HEK293 (cell line): ENCODE measurements at regions not wholly inside any gene's neighbourhood (a gene's known extent, or its start where the extent isn't known, plus 50 kb on each side); places are given as distances from the start of the nearest gene placed in this dataset.

Source experiments
- CTCF ChIA-PET: fragments of 350-600 bp; formaldehyde crosslinking; extraction: SDS; loops from one replicate; lab custom pipeline; 2021; ENCODE audit warnings: antibody characterized with exemption; lab: Yijun Ruan, JAX
- POLR2A ChIA-PET: fragments of 300-600 bp; formaldehyde crosslinking; extraction: SDS; loops from one replicate; lab custom pipeline; 2020; ENCODE audit warnings: antibody characterized with exemption, inconsistent platforms; lab: Yijun Ruan, JAX
- H3K27ac ChIP-seq: fragments of 200-500 bp; sonication (Bioruptor generic); 2 replicates; pipeline ENCODE4 v1.5.1; 2014; ENCODE audit warnings: low read depth, low read length, control low read depth, inconsistent platforms; ENCODE audit errors: extremely low read depth
- H3K36me3 ChIP-seq, 2 experiments: fragments of 200-500 bp in 1 of 2; sonication (Bioruptor generic) in 1 of 2; 1 replicate in 1 of 2; 2 replicates in 1 of 2; pipeline ENCODE4 v1.5.1; 2014 to 2017; ENCODE audit warnings: inconsistent platforms in 2 of 2, low read length in 2 of 2; ENCODE audit not compliant: control insufficient read depth in 2 of 2, insufficient read depth in 1 of 2
- H3K4me1 ChIP-seq: fragments of 200-500 bp; sonication (Bioruptor generic); 2 replicates; pipeline ENCODE4 v1.5.1; 2014; ENCODE audit warnings: mild to moderate bottlenecking, low read length, inconsistent platforms; ENCODE audit not compliant: control insufficient read depth, insufficient read depth
- H3K4me3 ChIP-seq: 2 replicates; pipeline ENCODE4 v1.5.1; 2011; ENCODE audit warnings: low read depth, mild to moderate bottlenecking, control low read depth, low read length, moderate library complexity
- H3K9me3 ChIP-seq: fragments of 200-500 bp; sonication (Bioruptor generic); 2 replicates; pipeline ENCODE4 v1.5.1; 2014; ENCODE audit warnings: low read depth, low read length, inconsistent platforms; ENCODE audit not compliant: control insufficient read depth, insufficient read depth
- IKZF3 ChIP-seq: fragments of 450-650 bp; IDR thresholded peaks from 2 replicates; pipeline ENCODE4 v1.5.0; 2018; ENCODE audit warnings: missing biosample characterization, mild to moderate bottlenecking, missing genetic modification characterization, moderate library complexity
- WT1 ChIP-seq: fragments of 450-650 bp; formaldehyde crosslinking; IDR thresholded peaks from 2 replicates; pipeline ENCODE4 v1.5.1; 2016; ENCODE audit warnings: missing biosample characterization, missing genetic modification characterization
- YY2 ChIP-seq: fragments of 450-650 bp; formaldehyde crosslinking; IDR thresholded peaks from 2 replicates; pipeline ENCODE4 v1.5.1; 2016; ENCODE audit warnings: missing biosample characterization, missing genetic modification characterization
- ZBTB26 ChIP-seq: fragments of 450-650 bp; formaldehyde crosslinking; optimal IDR thresholded peaks from 2 replicates; pipeline ENCODE3; 2016; ENCODE audit warnings: missing biosample characterization, mild to moderate bottlenecking, missing genetic modification characterization
- ZBTB8A ChIP-seq: fragments of 450-650 bp; formaldehyde crosslinking; IDR thresholded peaks from 2 replicates; pipeline ENCODE4 v1.5.1; 2016; ENCODE audit warnings: missing biosample characterization, missing genetic modification characterization
- ZNF133 ChIP-seq: fragments of 450-650 bp; formaldehyde crosslinking; IDR thresholded peaks from 2 replicates; pipeline ENCODE4 v1.5.1; 2016; ENCODE audit warnings: missing biosample characterization, missing genetic modification characterization
- ZNF146 ChIP-seq: fragments of 450-650 bp; formaldehyde crosslinking; IDR thresholded peaks from 2 replicates; pipeline ENCODE4 v1.5.1; 2016; ENCODE audit warnings: missing biosample characterization, missing genetic modification characterization
- ZNF548 ChIP-seq: fragments of 450-650 bp; formaldehyde crosslinking; IDR thresholded peaks from 2 replicates; pipeline ENCODE4 v1.5.1; 2016; ENCODE audit warnings: missing biosample characterization, missing genetic modification characterization
- ZSCAN16 ChIP-seq: fragments of 450-650 bp; formaldehyde crosslinking; IDR thresholded peaks from 2 replicates; pipeline ENCODE4 v1.5.1; 2016; ENCODE audit warnings: missing biosample characterization, missing genetic modification characterization
- TF ChIP-seq, protein P1 (sequence below): fragments of 450-650 bp; formaldehyde crosslinking; IDR thresholded peaks from 2 replicates; pipeline ENCODE4 v1.5.1; 2016; ENCODE audit warnings: missing biosample characterization, missing genetic modification characterization, borderline replicate concordance

DNA sequence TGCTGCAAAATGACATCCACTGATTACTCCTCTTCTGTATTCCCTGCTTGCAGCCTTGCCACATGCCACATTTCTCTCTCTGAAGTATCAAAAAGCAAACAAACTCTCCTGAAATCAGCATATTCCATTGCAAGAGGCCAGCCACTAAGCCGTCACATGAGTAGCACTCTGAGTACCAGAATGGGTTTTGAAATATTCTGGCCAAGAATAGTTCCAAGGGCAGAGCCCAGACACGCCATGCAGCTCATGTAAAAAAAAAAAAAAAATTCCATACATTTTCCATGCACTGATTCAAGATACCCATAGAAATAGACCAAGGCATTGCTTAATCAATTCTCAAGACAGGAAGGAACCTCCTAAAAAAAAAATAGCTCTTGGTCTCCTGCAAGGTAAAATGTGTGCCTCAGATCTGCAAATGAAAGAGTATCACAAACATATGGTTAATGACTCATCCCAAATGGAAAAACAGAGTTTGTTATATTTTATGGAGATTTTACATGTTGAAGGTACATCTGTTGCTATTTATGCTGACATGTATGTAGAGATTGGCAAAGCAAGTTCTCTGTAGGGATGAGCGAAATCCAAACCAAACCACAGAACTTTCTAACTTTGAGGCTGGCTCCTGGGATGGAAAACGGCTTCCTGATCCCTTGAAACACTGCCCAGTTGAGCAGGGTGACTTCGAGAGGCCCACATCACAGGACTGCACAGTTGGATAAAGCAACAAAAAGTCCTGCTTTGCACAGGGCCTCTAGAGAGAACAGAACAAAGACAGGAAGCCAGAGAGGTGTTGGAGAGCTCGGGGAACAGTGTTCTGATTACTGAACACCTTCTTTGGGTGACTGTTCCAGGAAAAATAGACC, 346.2 kb downstream of the ZNF521 start:
- Histone ChIP-seq H3K36me3 (no peaks in the 10 kb centered on the region), H3K4me3 (no peak overlapping the region), H3K4me1 (no peaks in the 10 kb centered on the region; the same call in 1 of the 2 replicates), H3K27ac (no peak overlapping the region), H3K9me3 (no peaks in the 10 kb centered on the region)
- TF ChIP-seq, protein P1, sequence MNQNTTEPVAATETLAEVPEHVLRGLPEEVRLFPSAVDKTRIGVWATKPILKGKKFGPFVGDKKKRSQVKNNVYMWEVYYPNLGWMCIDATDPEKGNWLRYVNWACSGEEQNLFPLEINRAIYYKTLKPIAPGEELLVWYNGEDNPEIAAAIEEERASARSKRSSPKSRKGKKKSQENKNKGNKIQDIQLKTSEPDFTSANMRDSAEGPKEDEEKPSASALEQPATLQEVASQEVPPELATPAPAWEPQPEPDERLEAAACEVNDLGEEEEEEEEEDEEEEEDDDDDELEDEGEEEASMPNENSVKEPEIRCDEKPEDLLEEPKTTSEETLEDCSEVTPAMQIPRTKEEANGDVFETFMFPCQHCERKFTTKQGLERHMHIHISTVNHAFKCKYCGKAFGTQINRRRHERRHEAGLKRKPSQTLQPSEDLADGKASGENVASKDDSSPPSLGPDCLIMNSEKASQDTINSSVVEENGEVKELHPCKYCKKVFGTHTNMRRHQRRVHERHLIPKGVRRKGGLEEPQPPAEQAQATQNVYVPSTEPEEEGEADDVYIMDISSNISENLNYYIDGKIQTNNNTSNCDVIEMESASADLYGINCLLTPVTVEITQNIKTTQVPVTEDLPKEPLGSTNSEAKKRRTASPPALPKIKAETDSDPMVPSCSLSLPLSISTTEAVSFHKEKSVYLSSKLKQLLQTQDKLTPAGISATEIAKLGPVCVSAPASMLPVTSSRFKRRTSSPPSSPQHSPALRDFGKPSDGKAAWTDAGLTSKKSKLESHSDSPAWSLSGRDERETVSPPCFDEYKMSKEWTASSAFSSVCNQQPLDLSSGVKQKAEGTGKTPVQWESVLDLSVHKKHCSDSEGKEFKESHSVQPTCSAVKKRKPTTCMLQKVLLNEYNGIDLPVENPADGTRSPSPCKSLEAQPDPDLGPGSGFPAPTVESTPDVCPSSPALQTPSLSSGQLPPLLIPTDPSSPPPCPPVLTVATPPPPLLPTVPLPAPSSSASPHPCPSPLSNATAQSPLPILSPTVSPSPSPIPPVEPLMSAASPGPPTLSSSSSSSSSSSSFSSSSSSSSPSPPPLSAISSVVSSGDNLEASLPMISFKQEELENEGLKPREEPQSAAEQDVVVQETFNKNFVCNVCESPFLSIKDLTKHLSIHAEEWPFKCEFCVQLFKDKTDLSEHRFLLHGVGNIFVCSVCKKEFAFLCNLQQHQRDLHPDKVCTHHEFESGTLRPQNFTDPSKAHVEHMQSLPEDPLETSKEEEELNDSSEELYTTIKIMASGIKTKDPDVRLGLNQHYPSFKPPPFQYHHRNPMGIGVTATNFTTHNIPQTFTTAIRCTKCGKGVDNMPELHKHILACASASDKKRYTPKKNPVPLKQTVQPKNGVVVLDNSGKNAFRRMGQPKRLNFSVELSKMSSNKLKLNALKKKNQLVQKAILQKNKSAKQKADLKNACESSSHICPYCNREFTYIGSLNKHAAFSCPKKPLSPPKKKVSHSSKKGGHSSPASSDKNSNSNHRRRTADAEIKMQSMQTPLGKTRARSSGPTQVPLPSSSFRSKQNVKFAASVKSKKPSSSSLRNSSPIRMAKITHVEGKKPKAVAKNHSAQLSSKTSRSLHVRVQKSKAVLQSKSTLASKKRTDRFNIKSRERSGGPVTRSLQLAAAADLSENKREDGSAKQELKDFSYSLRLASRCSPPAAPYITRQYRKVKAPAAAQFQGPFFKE (tag by site-specific recombination): no peak
- TF ChIP-seq ZBTB26 (tag by site-specific recombination) (no peak), ZNF146 (tag by site-specific recombination) (no peak), ZNF133 (tag by site-specific recombination) (no peak), ZSCAN16 (tag by site-specific recombination) (no peak), WT1 (no peak), YY2 (tag by site-specific recombination) (no peak), ZBTB8A (tag by site-specific recombination) (no peak), ZNF548 (tag by site-specific recombination) (no peak)
- ChIA-PET CTCF (no interaction called here), POLR2A (no interaction called here)

DNA sequence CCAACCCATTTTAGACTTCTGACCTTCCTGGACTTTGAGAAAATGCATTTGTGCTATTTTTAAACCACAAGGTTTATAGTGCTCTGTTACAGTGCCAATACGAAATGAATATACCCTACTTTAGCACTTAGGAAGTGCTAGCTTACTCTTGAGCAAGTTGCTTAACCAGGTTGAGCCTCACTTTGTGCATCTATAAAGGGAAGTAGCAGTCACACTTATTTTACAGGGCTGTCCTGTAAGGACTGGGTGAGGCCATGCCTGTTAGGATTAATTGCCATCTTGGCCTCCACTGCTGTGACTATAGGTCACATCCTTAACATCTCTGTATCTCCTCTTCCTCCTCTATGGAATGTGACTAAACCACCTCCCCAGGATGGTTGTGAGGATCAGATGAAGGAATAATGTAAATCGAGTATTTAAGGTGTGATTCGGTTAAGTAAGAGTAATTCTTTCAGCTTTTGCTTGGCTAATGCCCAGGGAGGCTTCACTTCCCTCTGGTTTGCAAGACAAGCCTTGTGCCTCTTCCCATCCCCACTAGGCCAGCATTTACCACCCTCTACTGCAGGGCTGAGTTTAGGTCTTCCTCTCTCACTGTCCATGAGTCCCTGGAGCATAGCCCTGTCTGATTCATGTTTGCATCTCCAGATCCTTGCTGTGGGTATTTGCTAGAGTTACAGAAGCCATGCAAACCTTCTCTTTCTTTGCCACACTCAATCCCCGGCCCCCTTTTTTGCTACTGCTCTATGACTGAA, 341.2 kb downstream of the ZNF521 start:
- Histone ChIP-seq H3K9me3 (no peaks in the 10 kb centered on the region), H3K36me3 (no peaks in the 10 kb centered on the region), H3K4me3 (no peak overlapping the region), H3K27ac (no peak overlapping the region), H3K4me1 (no peaks in the 10 kb centered on the region; the same call in 1 of the 2 replicates)
- ChIA-PET POLR2A (no interaction called here), CTCF (no interaction called here)
- TF ChIP-seq IKZF3: no peak
